ENCODE measurements at regions not wholly inside any gene's neighbourhood (a gene's known extent, or its start where the extent isn't known, plus 50 kb on each side); places are given as distances from the start of the nearest gene placed in this dataset.
A peak's percentile ranks its signal among the peaks of the same experiment; 100 is the strongest.
"Not testable (repeated sequence)": the region's sequence is repeated elsewhere in the genome, so short reads cannot be mapped to it uniquely, and the experiment has no call there.

GRCh38 chr1:232150770-232151548 lies 479.0 kb downstream of the SIPA1L2 start:
- DNase-seq = no peak

GRCh38 chr1:232149287-232150201 lies 480.4 kb downstream of the SIPA1L2 start:
- DNase-seq = peak in 1 of 4 experiments; percentile 6

DNA sequence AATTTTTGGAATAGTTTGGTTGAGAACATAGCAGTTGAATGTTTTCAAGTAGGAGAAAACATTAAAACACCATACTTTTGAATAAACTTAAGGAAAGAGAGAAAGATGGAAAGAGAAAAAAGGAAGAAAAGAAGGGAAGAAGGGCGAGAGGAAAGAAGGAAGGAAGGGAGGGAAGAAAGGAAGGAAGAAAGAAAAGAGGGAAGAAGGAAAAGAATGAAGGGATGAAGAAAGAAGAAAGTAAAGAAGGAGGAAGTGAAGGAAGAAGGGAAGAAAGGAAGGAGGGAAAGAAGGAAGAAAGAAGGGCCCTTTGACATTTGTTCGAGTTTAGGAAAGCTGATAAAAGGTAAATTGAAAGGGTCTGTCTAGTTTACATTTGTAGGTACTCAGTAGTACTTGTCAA lies 482.7 kb downstream of the SIPA1L2 start:
- DNase-seq = no peak

DNA sequence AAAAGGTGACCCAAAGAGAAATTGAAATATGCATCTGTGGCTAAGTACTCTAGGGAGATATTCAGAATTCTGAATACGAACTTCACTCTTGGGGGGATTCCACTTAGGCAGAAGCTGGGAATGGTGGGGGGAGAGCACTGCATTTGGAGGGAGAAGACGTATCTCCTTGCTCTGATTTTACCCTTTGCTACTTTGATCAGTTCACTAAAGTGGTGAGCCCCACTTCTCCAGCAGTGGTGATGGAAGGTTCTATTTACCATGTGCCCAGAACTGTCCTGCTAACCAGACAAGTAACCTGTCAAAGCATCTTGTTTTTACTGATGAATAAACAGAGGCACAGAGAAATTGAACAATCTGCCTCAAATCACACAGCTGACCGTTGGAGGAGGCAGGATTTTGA lies 483.4 kb downstream of the SIPA1L2 start:
- no peak for DNase-seq

DNA sequence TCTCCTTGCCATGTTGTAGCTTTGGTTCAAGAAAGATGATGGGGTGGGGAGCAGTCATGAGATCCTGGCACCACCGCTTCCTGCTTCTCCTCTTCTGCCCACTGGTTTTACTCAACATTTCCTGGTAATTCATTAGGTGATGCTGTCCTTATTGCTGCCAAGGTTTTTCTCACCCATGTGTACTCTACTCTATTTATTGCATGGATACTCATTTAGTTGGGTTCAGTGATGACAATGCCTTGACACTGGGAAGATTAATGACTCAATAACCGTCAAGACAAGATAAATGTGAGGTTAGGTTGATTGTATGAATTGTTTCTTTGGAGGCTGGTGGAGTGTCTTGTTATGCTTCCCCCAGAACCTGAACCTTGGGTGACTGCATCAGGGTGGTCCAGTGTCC lies 484.2 kb downstream of the SIPA1L2 start:
- no peak for DNase-seq

DNA sequence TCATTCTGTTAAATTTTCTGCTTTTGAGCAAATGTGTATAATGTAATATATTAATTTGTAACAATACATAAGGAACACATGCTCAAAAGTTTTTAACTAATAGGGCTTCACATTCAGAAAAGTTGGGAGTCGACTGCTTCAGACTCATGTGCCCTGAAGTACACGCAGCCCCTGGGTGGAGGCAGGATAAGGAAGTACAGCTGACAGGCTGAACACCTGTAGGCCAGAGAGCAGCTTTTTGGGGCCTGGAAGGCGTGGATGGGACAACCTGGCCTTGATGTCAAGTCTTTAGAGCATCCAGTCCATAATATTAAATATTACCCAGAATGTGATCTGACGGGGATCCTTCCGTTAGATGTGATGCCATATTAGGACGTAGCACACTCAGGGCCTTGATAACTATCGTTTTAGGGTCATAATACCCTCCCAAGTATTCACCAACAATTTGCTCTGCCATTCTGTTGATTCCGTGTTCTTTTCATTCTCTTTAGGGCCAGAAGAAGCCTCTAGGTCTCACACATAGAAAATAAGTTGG lies 485.2 kb downstream of the SIPA1L2 start:
- DNase-seq = no peak

DNA sequence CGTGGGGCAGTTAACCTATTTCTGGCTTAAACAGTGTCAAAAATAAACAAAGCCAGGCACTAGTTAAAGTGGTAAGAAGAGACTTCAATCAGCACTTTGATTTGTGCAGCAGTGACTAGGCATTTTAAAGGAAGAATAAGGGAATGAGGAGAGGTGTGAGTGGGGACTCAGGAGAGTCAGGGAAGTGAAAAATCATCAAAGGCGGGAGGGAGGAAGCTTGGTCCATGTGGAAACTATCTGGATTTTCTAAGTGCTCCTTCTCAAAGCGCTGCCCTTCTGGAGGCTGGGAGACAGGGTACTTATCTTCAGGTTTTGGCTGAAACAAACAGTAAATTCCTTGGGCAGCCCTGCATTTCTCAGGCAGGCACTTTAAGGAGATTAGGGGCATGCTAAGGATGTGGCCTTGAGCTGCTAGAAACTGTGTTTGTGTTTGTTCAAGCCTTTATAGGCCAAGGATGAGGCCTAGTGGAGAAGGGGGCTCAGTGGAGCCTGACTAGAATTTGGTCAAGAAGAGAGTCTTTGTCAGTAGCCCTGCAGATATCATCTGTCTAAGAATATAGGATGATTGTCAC lies 486.5 kb downstream of the SIPA1L2 start:
- DNase-seq = no peak

DNA sequence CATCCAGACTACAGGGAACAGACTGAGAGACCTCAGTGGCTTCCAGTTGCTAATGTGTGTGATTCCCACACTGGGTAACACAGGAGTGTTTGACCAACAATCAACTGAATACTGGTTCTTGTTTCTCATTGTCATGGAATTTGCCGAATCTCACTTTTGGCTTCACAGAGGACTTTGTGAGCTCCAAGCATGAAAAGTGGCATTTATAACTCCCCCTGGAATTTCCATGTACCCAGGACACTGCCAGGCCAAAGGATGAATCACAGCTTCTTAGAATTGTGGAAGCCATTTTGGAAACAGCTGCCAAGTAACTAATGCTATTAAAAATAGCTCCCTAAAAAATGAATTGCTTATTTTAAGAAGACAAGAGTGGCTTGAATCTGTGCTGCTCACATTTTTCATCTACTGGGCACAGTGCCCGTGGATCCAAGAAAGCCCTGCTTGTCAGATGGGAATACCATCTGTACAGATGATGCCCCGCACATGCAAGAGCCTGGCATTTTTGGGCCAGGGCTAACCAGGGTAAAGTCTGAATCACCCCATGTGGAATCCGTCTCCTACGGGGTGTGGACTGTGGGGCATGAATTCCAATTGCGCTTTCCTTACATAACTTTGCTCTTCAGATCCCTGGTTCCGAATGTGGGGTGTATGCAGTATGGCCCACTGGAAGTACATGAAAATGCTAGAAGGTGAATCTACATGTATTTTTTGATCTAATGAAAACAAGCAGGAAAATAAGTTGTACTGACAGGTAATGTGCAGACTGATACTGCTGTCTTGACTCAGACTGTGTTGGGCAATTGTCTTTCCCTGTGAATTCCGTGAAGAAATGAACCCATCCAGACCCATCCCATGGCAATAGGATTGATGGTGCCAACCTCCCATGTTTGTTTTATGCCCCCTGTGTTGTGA lies 487.3 kb downstream of the SIPA1L2 start:
- no peak for DNase-seq

- not testable (repeated sequence) for DNase-seq
Observed at GRCh38 chr1:232141167-232141448, 488.8 kb downstream of the SIPA1L2 start.

GRCh38 chr1:232140419-232141166 lies 489.3 kb downstream of the SIPA1L2 start:
- no peak for DNase-seq

- no peak for DNase-seq
Observed at GRCh38 chr1:232139444-232139843, 490.5 kb downstream of the SIPA1L2 start.

DNA sequence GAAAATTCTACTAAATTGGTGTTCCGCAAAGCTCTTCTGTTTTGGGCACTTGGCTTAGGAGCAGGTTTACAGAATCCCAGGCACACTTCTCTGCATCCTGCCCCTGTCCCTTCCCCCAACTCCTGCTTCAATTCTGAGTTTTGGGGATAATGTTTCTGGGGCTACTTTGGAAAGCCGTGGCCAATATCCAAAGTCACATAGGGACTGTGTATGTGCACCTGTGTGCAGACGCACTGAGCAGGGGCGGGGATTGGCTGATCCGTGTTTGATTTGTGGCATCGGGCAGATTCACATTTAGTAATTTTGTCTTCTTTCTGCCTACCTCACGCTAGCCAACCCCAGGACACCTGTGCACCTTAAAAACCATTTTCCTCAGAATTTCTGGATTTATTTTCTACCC lies 491.9 kb downstream of the SIPA1L2 start:
- no peak for DNase-seq

- no peak for DNase-seq
Observed at GRCh38 chr1:232137066-232137465, 492.9 kb downstream of the SIPA1L2 start.

GRCh38 chr1:232136136-232136535 lies 493.8 kb downstream of the SIPA1L2 start:
- no peak for DNase-seq

GRCh38 chr1:232134365-232134764 lies 495.6 kb downstream of the SIPA1L2 start:
- DNase-seq = no peak

DNA sequence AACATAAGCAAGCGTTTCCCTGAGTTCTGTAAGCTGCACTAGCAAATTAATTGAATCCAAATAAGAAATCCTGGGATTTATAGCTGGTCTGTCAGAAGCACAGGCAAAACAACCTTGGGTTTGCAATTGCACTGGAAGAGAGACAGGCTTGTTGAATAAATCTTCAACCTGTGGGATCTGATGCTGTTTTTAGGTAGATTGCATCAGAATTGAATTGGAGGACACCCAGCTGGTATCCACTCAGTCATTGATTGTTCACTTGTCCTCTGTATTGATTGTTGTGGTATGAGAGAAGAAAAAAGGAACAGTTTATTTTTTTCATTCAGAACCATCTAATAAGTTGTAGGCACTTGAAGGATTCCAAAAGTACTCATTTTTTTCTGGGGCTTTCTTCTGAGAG lies 497.4 kb downstream of the SIPA1L2 start:
- no peak for DNase-seq

GRCh38 chr1:232131715-232132391 lies 498.1 kb downstream of the SIPA1L2 start:
- no peak for DNase-seq

GRCh38 chr1:232130815-232131480 lies 499.0 kb downstream of the SIPA1L2 start:
- no peak for DNase-seq

GRCh38 chr1:232127190-232127589 lies 500.6 kb downstream of the DISC1 start:
- peak in 3 of 4 experiments; percentile 27 to 56 (median 51) for DNase-seq
